Panc1 (cell line): ENCODE measurements at regions not wholly inside any gene's neighbourhood (a gene's known extent, or its start where the extent isn't known, plus 50 kb on each side); places are given as distances from the start of the nearest gene placed in this dataset.

Source experiments
- ATAC-seq: fragments of 200-7000 bp; cut with Tn5 transposase; 2 replicates; pipeline ENCODE4 v1.9.1; 2020; ENCODE audit warnings: mild to moderate bottlenecking, moderate library complexity
- BruUV-seq: library from RNA; stranded (reverse); fragments of 400-500 nt; replicated peaks from 2 replicates; lab custom pipeline; 2021; lab: Mats Ljungman, UMichigan
- CTCF ChIA-PET: fragments of 300-600 bp; sonication (Branson Sonifier 250); formaldehyde crosslinking; loops from one replicate; lab custom pipeline; 2022; ENCODE audit warnings: antibody characterized with exemption; lab: Charles Lee
- POLR2A ChIA-PET: fragments of 300-600 bp; sonication (Branson Sonifier 250); formaldehyde crosslinking; loops from one replicate; lab custom pipeline; 2022; ENCODE audit warnings: antibody characterized with exemption; lab: Charles Lee
- DNase-seq: peaks from one replicate; pipeline ENCODE4 v3.0.0-alpha.2; 2010; ENCODE audit warnings: low read depth, low spot score
- H3K27ac ChIP-seq: 2 replicates; pipeline ENCODE4 v1.5.1; 2011; ENCODE audit warnings: mild to moderate bottlenecking, low read length, inconsistent platforms
- H3K27me3 ChIP-seq: fragments of 200-500 bp; sonication (Bioruptor generic); 2 replicates; pipeline ENCODE4 v1.6.0; 2014; ENCODE audit warnings: low read length, inconsistent platforms; ENCODE audit not compliant: control insufficient read depth, insufficient read depth
- H3K36me3 ChIP-seq: fragments of 200-500 bp; sonication (Bioruptor generic); 2 replicates; pipeline ENCODE4 v1.5.1; 2014; ENCODE audit warnings: inconsistent platforms, mild to moderate bottlenecking, low read length, moderate library complexity; ENCODE audit not compliant: control insufficient read depth, insufficient read depth
- H3K4me1 ChIP-seq: 2 replicates; pipeline ENCODE4 v1.5.1; 2011; ENCODE audit warnings: inconsistent platforms, mild to moderate bottlenecking, low read length, moderate library complexity; ENCODE audit not compliant: control insufficient read depth, insufficient read depth
- H3K4me3 ChIP-seq, 2 experiments: 2 replicates each; pipeline ENCODE4 v1.5.1; 2011 to 2012; ENCODE audit warnings: low read depth in 2 of 2, low read length in 2 of 2, mild to moderate bottlenecking in 2 of 2, inconsistent platforms in 1 of 2, moderate library complexity in 1 of 2
- H3K9me3 ChIP-seq: fragments of 200-500 bp; sonication (Bioruptor generic); 2 replicates; pipeline ENCODE4 v1.5.1; 2014; ENCODE audit warnings: low read depth, mild to moderate bottlenecking, inconsistent platforms, low read length, moderate library complexity; ENCODE audit not compliant: control insufficient read depth, insufficient read depth
- POLR2AphosphoS5 ChIP-seq: IDR thresholded peaks from 2 replicates; pipeline ENCODE4 v1.6.1; 2012; ENCODE audit warnings: mild to moderate bottlenecking, low read depth, low read length, moderate library complexity
- SIN3A ChIP-seq: IDR thresholded peaks from 2 replicates; pipeline ENCODE4 v1.6.1; 2012; ENCODE audit warnings: low read depth, mild to moderate bottlenecking, low read length, moderate library complexity, borderline replicate concordance; ENCODE audit not compliant: insufficient read depth
- TCF7L2 ChIP-seq: IDR thresholded peaks from 2 replicates; pipeline ENCODE4 v1.6.1; 2011; ENCODE audit warnings: mild to moderate bottlenecking, low read depth, low read length, inconsistent platforms
- in situ Hi-C: cut with HindIII; loops from 2 replicates; pipeline ENCODE4 v1.10.0; 2016; ENCODE audit warnings: low sequenced_read_pairs, low pct_unique_long_range_greater_than_20kb
- intact Hi-C: fragments of 100-400 bp; cut with micrococcal nuclease; formaldehyde crosslinking; loops from one replicate; pipeline ENCODE4 v1.10.0; 2022; ENCODE audit not compliant: unreplicated experiment
- TF ChIP-seq, protein P1 (sequence below): fragments of 450-650 bp; IDR thresholded peaks from 2 replicates; pipeline ENCODE4 v1.5.1; 2017; ENCODE audit warnings: mild to moderate bottlenecking
- TF ChIP-seq, protein P2 (sequence below), 2 experiments: IDR thresholded peaks; 2 replicates each; pipeline ENCODE4 v1.6.1; 2011 to 2012; ENCODE audit warnings: low read depth in 2 of 2, control low read depth in 1 of 2, low read length in 1 of 2, mild to moderate bottlenecking in 1 of 2, moderate library complexity in 1 of 2; ENCODE audit not compliant: insufficient read depth in 1 of 2

DNA sequence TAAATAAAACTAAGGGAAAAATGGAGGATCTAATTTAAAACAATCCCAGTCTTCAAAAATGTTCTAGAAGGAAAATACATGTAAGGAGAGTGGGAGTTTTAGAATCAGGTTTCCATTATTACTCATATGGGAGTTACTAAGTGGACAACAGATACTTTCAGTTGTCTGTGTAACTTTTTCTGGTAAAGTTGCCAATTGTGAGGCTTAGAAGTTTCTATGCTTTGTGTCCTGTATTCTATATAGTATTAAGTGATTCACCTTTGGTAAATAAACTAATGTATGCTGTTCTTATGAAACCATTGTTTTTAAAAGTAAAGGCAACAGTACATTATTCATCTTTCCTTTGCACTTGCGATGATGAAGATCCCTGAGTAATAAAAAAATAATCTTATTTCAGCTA is 274.9 kb downstream of the NR4A2 start:
- no peak for DNase-seq
- Histone ChIP-seq H3K9me3 (0 out of 2 replicates have a peak, but pooled peaks cover 3% of the 10 kb centered on the region), H3K4me3 (no peak overlapping the region), H3K36me3 (no peaks in the 10 kb centered on the region), H3K27ac (no peak overlapping the region), H3K4me1 (no peaks in the 10 kb centered on the region), H3K27me3 (no peaks in the 10 kb centered on the region)
- intact Hi-C loops (no loop called here), in situ Hi-C loops (no loop called here)
- TF ChIP-seq SIN3A (no peak), TCF7L2 (no peak), POLR2AphosphoS5 (no peak)
- TF ChIP-seq, protein P1, sequence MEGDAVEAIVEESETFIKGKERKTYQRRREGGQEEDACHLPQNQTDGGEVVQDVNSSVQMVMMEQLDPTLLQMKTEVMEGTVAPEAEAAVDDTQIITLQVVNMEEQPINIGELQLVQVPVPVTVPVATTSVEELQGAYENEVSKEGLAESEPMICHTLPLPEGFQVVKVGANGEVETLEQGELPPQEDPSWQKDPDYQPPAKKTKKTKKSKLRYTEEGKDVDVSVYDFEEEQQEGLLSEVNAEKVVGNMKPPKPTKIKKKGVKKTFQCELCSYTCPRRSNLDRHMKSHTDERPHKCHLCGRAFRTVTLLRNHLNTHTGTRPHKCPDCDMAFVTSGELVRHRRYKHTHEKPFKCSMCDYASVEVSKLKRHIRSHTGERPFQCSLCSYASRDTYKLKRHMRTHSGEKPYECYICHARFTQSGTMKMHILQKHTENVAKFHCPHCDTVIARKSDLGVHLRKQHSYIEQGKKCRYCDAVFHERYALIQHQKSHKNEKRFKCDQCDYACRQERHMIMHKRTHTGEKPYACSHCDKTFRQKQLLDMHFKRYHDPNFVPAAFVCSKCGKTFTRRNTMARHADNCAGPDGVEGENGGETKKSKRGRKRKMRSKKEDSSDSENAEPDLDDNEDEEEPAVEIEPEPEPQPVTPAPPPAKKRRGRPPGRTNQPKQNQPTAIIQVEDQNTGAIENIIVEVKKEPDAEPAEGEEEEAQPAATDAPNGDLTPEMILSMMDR: no peak
- TF ChIP-seq, protein P2, sequence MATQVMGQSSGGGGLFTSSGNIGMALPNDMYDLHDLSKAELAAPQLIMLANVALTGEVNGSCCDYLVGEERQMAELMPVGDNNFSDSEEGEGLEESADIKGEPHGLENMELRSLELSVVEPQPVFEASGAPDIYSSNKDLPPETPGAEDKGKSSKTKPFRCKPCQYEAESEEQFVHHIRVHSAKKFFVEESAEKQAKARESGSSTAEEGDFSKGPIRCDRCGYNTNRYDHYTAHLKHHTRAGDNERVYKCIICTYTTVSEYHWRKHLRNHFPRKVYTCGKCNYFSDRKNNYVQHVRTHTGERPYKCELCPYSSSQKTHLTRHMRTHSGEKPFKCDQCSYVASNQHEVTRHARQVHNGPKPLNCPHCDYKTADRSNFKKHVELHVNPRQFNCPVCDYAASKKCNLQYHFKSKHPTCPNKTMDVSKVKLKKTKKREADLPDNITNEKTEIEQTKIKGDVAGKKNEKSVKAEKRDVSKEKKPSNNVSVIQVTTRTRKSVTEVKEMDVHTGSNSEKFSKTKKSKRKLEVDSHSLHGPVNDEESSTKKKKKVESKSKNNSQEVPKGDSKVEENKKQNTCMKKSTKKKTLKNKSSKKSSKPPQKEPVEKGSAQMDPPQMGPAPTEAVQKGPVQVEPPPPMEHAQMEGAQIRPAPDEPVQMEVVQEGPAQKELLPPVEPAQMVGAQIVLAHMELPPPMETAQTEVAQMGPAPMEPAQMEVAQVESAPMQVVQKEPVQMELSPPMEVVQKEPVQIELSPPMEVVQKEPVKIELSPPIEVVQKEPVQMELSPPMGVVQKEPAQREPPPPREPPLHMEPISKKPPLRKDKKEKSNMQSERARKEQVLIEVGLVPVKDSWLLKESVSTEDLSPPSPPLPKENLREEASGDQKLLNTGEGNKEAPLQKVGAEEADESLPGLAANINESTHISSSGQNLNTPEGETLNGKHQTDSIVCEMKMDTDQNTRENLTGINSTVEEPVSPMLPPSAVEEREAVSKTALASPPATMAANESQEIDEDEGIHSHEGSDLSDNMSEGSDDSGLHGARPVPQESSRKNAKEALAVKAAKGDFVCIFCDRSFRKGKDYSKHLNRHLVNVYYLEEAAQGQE (IDR thresholded peaks at IDR 0.05; ENCODE audit: insufficient read depth in 1 of 2, low read depth in 2 of 2, low read length in 1 of 2): no peak
- CTCF ChIA-PET: no interaction called here
- POLR2A ChIA-PET: no interaction called here
- BruUV-seq: no TSS peak
- no peak for ATAC-seq

DNA sequence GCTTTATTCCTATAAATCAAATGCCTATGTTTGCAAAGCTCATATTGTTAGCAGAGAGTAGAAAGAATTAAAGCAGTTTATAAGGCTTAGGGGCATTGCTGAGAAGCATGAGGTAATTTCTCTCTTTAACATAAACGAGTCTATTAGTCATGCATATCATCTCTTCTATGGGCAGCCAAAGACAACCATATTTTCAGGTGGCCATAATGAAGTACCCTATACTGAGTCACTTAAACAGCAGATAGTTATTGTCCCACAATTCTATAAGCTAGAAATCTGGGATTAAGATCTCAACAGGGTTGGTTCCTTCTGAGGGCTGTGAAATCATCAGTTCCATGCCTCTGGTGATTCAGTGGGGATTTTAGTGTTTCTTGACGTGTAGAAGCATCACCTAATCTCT is 277.5 kb downstream of the NR4A2 start:
- no peaks in the 10 kb centered on the region for H3K36me3 ChIP-seq
- intact Hi-C loops: no loop called here
- no peak for DNase-seq
- H3K27ac ChIP-seq: no peak overlapping the region
- H3K9me3 ChIP-seq: 0 out of 2 replicates have a peak, but pooled peaks cover 3% of the 10 kb centered on the region
- CTCF ChIA-PET: no interaction called here
- POLR2A ChIA-PET: no interaction called here
- in situ Hi-C loops: no loop called here
- BruUV-seq: no TSS peak
- H3K4me3 ChIP-seq: no peak overlapping the region
- H3K27me3 ChIP-seq: no peaks in the 10 kb centered on the region
- no peak for ATAC-seq
- H3K4me1 ChIP-seq: no peaks in the 10 kb centered on the region
- no peak for TF ChIP-seq SIN3A
- no peak for TF ChIP-seq POLR2AphosphoS5
- TF ChIP-seq, protein P1: no peak
- TF ChIP-seq, protein P2 (IDR thresholded peaks at IDR 0.05; ENCODE audit: insufficient read depth in 1 of 2, low read depth in 2 of 2, low read length in 1 of 2): no peak
- no peak for TF ChIP-seq TCF7L2
